ENCODE measurements at regions not wholly inside any gene's neighbourhood (a gene's known extent, or its start where the extent isn't known, plus 50 kb on each side); places are given as distances from the start of the nearest gene placed in this dataset.

DNA sequence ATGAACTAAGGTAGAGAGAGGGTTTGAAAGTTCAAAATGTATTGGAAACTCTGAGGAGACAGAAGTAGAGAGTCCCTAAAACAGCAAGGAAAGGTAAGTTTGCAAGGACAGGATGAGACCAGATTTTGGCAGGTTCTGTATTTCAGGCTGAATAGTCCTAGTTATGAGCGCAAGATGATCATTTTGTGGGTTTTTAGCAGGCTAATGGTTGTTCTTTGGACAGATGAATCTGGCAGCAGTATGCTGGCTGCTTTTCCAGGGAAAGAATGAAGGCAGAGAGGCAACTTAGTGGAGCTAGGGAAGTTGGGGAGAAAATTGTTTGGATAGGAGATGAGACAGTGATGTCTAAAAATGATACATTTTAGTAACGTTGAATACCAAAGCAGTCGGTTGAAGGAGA, 243.5 kb upstream of the NRIP1 start:
- TF ChIP-seq POLR2A (IDR thresholded peaks at IDR 0.05; ENCODE audit: low read depth, low read length) (no peak), POLR2AphosphoS5 (IDR thresholded peaks at IDR 0.05; ENCODE audit: low read depth, low read length) (no peak), TAF1 (IDR thresholded peaks at IDR 0.05; ENCODE audit: borderline replicate concordance, low read depth, low read length) (no peak)

All from GM12892 (cell line).